Inferior parietal cortex (tissue), 1 donor: ENCODE measurements at regions not wholly inside any gene's neighbourhood (a gene's known extent, or its start where the extent isn't known, plus 50 kb on each side); places are given as distances from the start of the nearest gene placed in this dataset.
A peak's percentile ranks its signal among the peaks of the same experiment; 100 is the strongest.

ENCODE experiments used
- DNase-seq: peaks from one replicate; pipeline ENCODE4 v3.0.0-alpha.2; 2016; ENCODE audit errors: extremely low spot score

- DNase-seq, result no peak
These were observed 132.0 kb upstream of the JAG1 start for GRCh38 chr20:10805764-10806163.

- no peak for DNase-seq
These were observed 132.7 kb upstream of the JAG1 start for GRCh38 chr20:10806539-10806938.

- no peak for DNase-seq
These were observed 133.2 kb upstream of the JAG1 start for GRCh38 chr20:10807013-10807412.

GRCh38 chr20:10812759-10813327 is 139.0 kb upstream of the JAG1 start:
- DNase-seq, result no peak

GRCh38 chr20:10823585-10823984 is 149.8 kb upstream of the JAG1 start:
- no peak for DNase-seq

GRCh38 chr20:10824750-10825500 is 151.1 kb upstream of the JAG1 start:
- DNase-seq, result no peak

- DNase-seq, result peak; percentile 11
These were observed 152.3 kb upstream of the JAG1 start for GRCh38 chr20:10826111-10826510.

- DNase-seq, result no peak
These were observed 154.4 kb upstream of the JAG1 start for GRCh38 chr20:10828180-10828579.

GRCh38 chr20:10832141-10832540 is 158.3 kb upstream of the JAG1 start:
- DNase-seq, result no peak

GRCh38 chr20:10837901-10838300 is 164.1 kb upstream of the JAG1 start:
- DNase-seq, result no peak

GRCh38 chr20:10842116-10842515 is 168.3 kb upstream of the JAG1 start:
- no peak for DNase-seq

GRCh38 chr20:10843146-10843711 is 169.4 kb upstream of the JAG1 start:
- DNase-seq, result no peak

GRCh38 chr20:10846766-10847165 is 173.0 kb upstream of the JAG1 start:
- no peak for DNase-seq

- no peak for DNase-seq
These were observed 175.1 kb upstream of the JAG1 start for GRCh38 chr20:10848810-10849370.

GRCh38 chr20:10853176-10853575 is 179.4 kb upstream of the JAG1 start:
- DNase-seq, result no peak

GRCh38 chr20:10853731-10854130 is 179.9 kb upstream of the JAG1 start:
- DNase-seq, result no peak

- no peak for DNase-seq
These were observed 181.2 kb upstream of the JAG1 start for GRCh38 chr20:10854976-10855375.

GRCh38 chr20:10855778-10856177 is 182.0 kb upstream of the JAG1 start:
- DNase-seq, result no peak

- no peak for DNase-seq
These were observed 182.6 kb upstream of the JAG1 start for GRCh38 chr20:10856237-10857015.

GRCh38 chr20:10857352-10858070 is 183.7 kb upstream of the JAG1 start:
- no peak for DNase-seq

- DNase-seq, result no peak
These were observed 187.3 kb upstream of the JAG1 start for GRCh38 chr20:10861090-10861489.

GRCh38 chr20:10861619-10862018 is 187.8 kb upstream of the JAG1 start:
- no peak for DNase-seq
